Endothelial cell of umbilical vein (primary cell): ENCODE measurements at regions not wholly inside any gene's neighbourhood (a gene's known extent, or its start where the extent isn't known, plus 50 kb on each side); places are given as distances from the start of the nearest gene placed in this dataset.

Source experiments
- BruUV-seq: library from RNA; stranded (reverse); fragments of 400-500 nt; replicated peaks from 2 replicates; lab custom pipeline; 2021; lab: Mats Ljungman, UMichigan
- CTCF ChIA-PET: fragments of 300-600, 350-600 bp; sonication (Branson Sonifier 250); formaldehyde crosslinking; loops from one replicate; lab custom pipeline; 2021; ENCODE audit warnings: antibody characterized with exemption, inconsistent platforms; lab: Charles Lee
- POLR2A ChIA-PET: fragments of 300-600, 350-600 bp; sonication (Branson Sonifier 250); formaldehyde crosslinking; loops from one replicate; lab custom pipeline; 2021; ENCODE audit warnings: antibody characterized with exemption, inconsistent platforms; lab: Charles Lee
- DNase-seq: peaks from one replicate; pipeline ENCODE4 v3.0.0-alpha.2; 2011; ENCODE audit warnings: low read depth, low spot score
- FAIRE-seq: peaks from 2 replicates; lab custom pipeline; 2011; peaks lifted over from hg19 to GRCh38; lab: Jason Lieb, UNC
- H2AFZ ChIP-seq: 2 replicates; pipeline ENCODE4 v1.6.0; 2012; ENCODE audit warnings: low read depth, low read length, control low read depth, inconsistent platforms
- H3K27ac ChIP-seq: 2 replicates; pipeline ENCODE4 v1.5.1; 2011; ENCODE audit warnings: low read depth, mild to moderate bottlenecking, control low read depth, low read length, moderate library complexity; ENCODE audit not compliant: insufficient read depth
- H3K27me3 ChIP-seq, 2 experiments: 2 replicates each; pipeline versions ENCODE4 v1.6.0 to v1.6.1; 2011; ENCODE audit warnings: low read length in 2 of 2, mixed read lengths in 1 of 2; ENCODE audit not compliant: control insufficient read depth in 2 of 2, insufficient read depth in 2 of 2
- H3K36me3 ChIP-seq, 2 experiments: 2 replicates in 1 of 2; 3 replicates in 1 of 2; pipeline ENCODE4 v1.5.1; 2011; ENCODE audit warnings: low read length in 2 of 2, mild to moderate bottlenecking in 1 of 2, moderate library complexity in 1 of 2; ENCODE audit not compliant: control insufficient read depth in 2 of 2, insufficient read depth in 2 of 2; ENCODE audit errors: extremely low read depth in 1 of 2
- H3K4me1 ChIP-seq: 3 replicates; pipeline ENCODE4 v1.5.1; 2011; ENCODE audit warnings: mild to moderate bottlenecking, low read length; ENCODE audit not compliant: control insufficient read depth, insufficient read depth; ENCODE audit errors: extremely low read depth
- H3K4me2 ChIP-seq: 2 replicates; pipeline ENCODE4 v1.6.1; 2011; ENCODE audit warnings: low read length, control low read depth, mixed read lengths; ENCODE audit not compliant: insufficient read depth
- H3K4me3 ChIP-seq, 3 experiments: fragments of 200-600 bp in 1 of 3; sonication (generic), shearing (Covaris generic) in 1 of 3; replicated peaks in 1 of 3; 2 replicates each; pipeline ENCODE4 v1.5.1; 2011 to 2016; ENCODE audit warnings: control low read depth in 3 of 3, low read length in 3 of 3, mild to moderate bottlenecking in 2 of 3, inconsistent platforms in 1 of 3, low read depth in 1 of 3, moderate library complexity in 1 of 3; ENCODE audit not compliant: insufficient read depth in 1 of 3
- H3K79me2 ChIP-seq: 2 replicates; pipeline ENCODE4 v1.6.0; 2012; ENCODE audit warnings: low read length, inconsistent platforms; ENCODE audit not compliant: control insufficient read depth, insufficient read depth
- H3K9ac ChIP-seq: replicated peaks from 2 replicates; pipeline ENCODE3; 2011; ENCODE audit warnings: low read length, control low read depth; ENCODE audit not compliant: insufficient read depth; ENCODE audit errors: extremely low read depth
- H3K9me1 ChIP-seq: replicated peaks from 3 replicates; pipeline ENCODE4 v1.6.0; 2011; ENCODE audit warnings: mild to moderate bottlenecking, low read length; ENCODE audit not compliant: control insufficient read depth, insufficient read depth; ENCODE audit errors: extremely low read depth
- H3K9me3 ChIP-seq: replicated peaks from 2 replicates; pipeline ENCODE4 v1.5.1; 2012; ENCODE audit warnings: low read length, inconsistent platforms; ENCODE audit not compliant: control insufficient read depth, insufficient read depth
- H4K20me1 ChIP-seq: replicated peaks from 2 replicates; pipeline ENCODE3; 2011; ENCODE audit warnings: mild to moderate bottlenecking, low read length; ENCODE audit not compliant: control insufficient read depth, insufficient read depth; ENCODE audit errors: extremely low read depth
- CTCF ChIP-seq, 2 donors: IDR thresholded peaks; 1 replicate in 1 of 2; 2 replicates in 1 of 2; pipeline ENCODE4 v1.5.1; 2011; ENCODE audit warnings: low read length in 2 of 2, mild to moderate bottlenecking in 2 of 2, moderate library complexity in 2 of 2, control low read depth in 1 of 2, inconsistent platforms in 1 of 2, low read depth in 1 of 2; ENCODE audit not compliant: insufficient read depth in 1 of 2; ENCODE audit errors: extremely low read depth in 1 of 2
- EZH2 ChIP-seq: IDR thresholded peaks from 2 replicates; pipeline ENCODE4 v1.6.1; 2012; ENCODE audit warnings: borderline replicate concordance, low read depth, mild to moderate bottlenecking, moderate library complexity, low read length, inconsistent platforms; ENCODE audit not compliant: severe bottlenecking
- FOS ChIP-seq: IDR thresholded peaks from 2 replicates; pipeline ENCODE4 v1.6.1; 2011; ENCODE audit warnings: mild to moderate bottlenecking, low read length, moderate library complexity, borderline replicate concordance; ENCODE audit not compliant: insufficient read depth
- GATA2 ChIP-seq: IDR thresholded peaks from 2 replicates; pipeline ENCODE4 v1.7.0; 2011; ENCODE audit warnings: low read depth, mild to moderate bottlenecking, moderate library complexity, mixed read lengths, low read length; ENCODE audit not compliant: insufficient read length, insufficient read depth
- JUN ChIP-seq: IDR thresholded peaks from 2 replicates; pipeline ENCODE4 v1.6.1; 2011; ENCODE audit warnings: borderline replicate concordance, low read depth; ENCODE audit not compliant: insufficient read length, insufficient read depth
- MYC ChIP-seq: IDR thresholded peaks from one replicate; pipeline ENCODE4 v1.6.1; 2011; ENCODE audit warnings: mild to moderate bottlenecking, low read depth, low read length
- POLR2A ChIP-seq: IDR thresholded peaks from 2 replicates; pipeline ENCODE4 v1.6.1; 2012; ENCODE audit warnings: low read depth, mild to moderate bottlenecking, control low read depth, low read length
- POLR2AphosphoS5 ChIP-seq: IDR thresholded peaks from 2 replicates; pipeline ENCODE4 v1.6.1; 2012; ENCODE audit warnings: low read depth, mild to moderate bottlenecking, control low read depth, low read length, moderate library complexity; ENCODE audit not compliant: insufficient read depth
- dilution Hi-C: fragments of 300-500 bp; cut with MboI; formaldehyde crosslinking; loops from one replicate; pipeline ENCODE4 v1.15.0; 2019; ENCODE audit warnings: low sequenced_read_pairs; ENCODE audit not compliant: extremely low pct_ligation_motif_present
- intact Hi-C: fragments of 100-400 bp; cut with micrococcal nuclease; formaldehyde crosslinking; loops from one replicate; pipeline ENCODE4 v1.10.0; 2022
- TF ChIP-seq, protein P1 (sequence below): IDR thresholded peaks from 2 replicates; pipeline ENCODE4 v1.6.1; 2011; ENCODE audit not compliant: insufficient read depth, insufficient read length

DNA sequence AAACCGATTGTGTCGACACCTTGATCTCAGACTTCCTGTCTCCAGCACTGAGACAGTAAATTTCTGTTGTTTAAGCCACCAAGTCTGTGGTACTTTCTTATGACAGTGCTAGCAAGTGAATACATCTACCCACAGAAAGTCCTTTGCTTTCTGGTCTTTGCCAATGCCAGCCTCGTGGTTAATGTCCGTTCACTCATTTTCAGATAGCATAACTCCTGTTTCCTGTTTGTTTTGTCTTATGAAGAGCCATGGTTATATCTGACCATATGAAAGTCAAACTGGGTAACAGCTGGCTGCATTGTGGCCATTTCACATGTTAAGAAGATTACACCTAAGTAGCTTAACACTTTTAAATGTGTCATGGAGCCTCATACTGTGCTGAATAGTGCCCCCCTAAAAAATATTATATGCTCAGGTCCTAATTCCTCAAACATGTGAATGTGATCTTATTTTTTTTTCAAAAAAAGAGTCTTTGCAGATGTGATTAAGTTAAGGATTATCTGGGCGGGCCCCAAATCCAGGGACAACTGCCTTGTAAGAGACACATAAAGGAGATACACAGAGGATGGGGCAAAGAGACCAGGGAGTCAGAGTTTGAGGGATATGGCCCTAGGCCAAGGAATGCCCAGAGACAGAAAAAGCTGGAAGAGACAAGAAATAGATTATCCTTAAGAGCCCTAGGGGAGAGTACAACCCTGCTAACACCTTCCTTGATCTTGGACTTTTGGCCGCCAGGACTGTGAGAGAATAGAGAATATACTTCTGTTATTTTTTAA is 118.0 kb downstream of the KCNE4 start:
- Histone ChIP-seq H2AFZ (no peak overlapping the region), H3K27me3 (no peaks in the 10 kb centered on the region), H4K20me1 (no peaks in the 10 kb centered on the region), H3K4me3 (no peak overlapping the region), H3K9ac (no peak overlapping the region), H3K4me2 (no peak overlapping the region), H3K79me2 (no peaks in the 10 kb centered on the region), H3K9me3 (no peaks in the 10 kb centered on the region), H3K4me1 (no peaks in the 10 kb centered on the region), H3K9me1 (no peaks in the 10 kb centered on the region), H3K27ac (no peak overlapping the region), H3K36me3 (no peaks in the 10 kb centered on the region)
- dilution Hi-C loops (no loop called here), intact Hi-C loops (no loop called here)
- TF ChIP-seq, protein P1, sequence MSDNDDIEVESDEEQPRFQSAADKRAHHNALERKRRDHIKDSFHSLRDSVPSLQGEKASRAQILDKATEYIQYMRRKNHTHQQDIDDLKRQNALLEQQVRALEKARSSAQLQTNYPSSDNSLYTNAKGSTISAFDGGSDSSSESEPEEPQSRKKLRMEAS = no peak
- TF ChIP-seq FOS (no peak), POLR2AphosphoS5 (no peak)
- FAIRE-seq = no peak
- ChIA-PET POLR2A (no interaction called here), CTCF (interaction anchor here (1.7 kb wide), 1 partner anchor 10 kb away, joined by 4 read pairs; no protein-coding TSS in a partner anchor)
- no TSS peak for BruUV-seq
- no peak for DNase-seq

DNA sequence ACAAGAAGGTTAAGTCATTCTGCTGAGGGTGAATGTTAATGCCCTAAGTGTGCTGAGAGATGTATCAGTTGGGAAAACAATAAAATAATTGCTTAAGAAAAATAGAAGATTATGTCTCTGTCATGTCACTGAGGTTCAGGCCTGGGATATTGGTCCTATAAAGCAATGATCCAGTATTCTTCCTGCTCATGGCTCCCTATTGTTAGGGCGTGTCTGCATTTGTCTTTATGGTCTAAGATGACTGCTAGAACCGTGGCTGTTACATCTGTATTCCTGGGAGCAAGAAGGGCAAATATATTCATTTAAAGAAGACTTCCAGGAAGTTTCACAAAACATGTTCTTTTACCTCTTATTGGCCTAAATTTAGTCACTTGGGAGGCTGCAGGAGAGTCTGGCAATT is 125.0 kb downstream of the KCNE4 start:
- no peak overlapping the region for H3K4me2 ChIP-seq
- no peak overlapping the region for H3K27ac ChIP-seq
- peaks cover 0 to 2% of the 10 kb centered on the region in 2 experiments for H3K27me3 ChIP-seq
- no peaks in the 10 kb centered on the region for H3K79me2 ChIP-seq
- H3K9me1 ChIP-seq = no peaks in the 10 kb centered on the region
- no peaks in the 10 kb centered on the region for H3K36me3 ChIP-seq
- H2AFZ ChIP-seq = no peak overlapping the region
- no peak overlapping the region for H3K9ac ChIP-seq
- intact Hi-C loops (no loop called here), dilution Hi-C loops (no loop called here)
- FAIRE-seq (no peak), DNase-seq (no peak)
- POLR2A ChIA-PET = no interaction called here
- BruUV-seq = no TSS peak
- TF ChIP-seq POLR2A = no peak
- no peak for TF ChIP-seq FOS
- TF ChIP-seq CTCF (IDR thresholded peaks at IDR 0.05; ENCODE audit: extremely low read depth in 1 of 2, insufficient read depth in 1 of 2, low read depth in 1 of 2, low read length in 2 of 2) = no peak
- TF ChIP-seq POLR2AphosphoS5 = no peak
- TF ChIP-seq, protein P1 = no peak
- no peak for TF ChIP-seq GATA2
- TF ChIP-seq EZH2 = no peak
- no peak for TF ChIP-seq JUN
- TF ChIP-seq MYC = no peak
- no peaks in the 10 kb centered on the region for H3K4me1 ChIP-seq
- H3K4me3 ChIP-seq = no peak overlapping the region
- CTCF ChIA-PET = no interaction called here
- no peaks in the 10 kb centered on the region for H4K20me1 ChIP-seq
- no peaks in the 10 kb centered on the region for H3K9me3 ChIP-seq
